ENCODE measurements at regions not wholly inside any gene's neighbourhood (a gene's known extent, or its start where the extent isn't known, plus 50 kb on each side); places are given as distances from the start of the nearest gene placed in this dataset.
"Not testable (repeated sequence)": the region's sequence is repeated elsewhere in the genome, so short reads cannot be mapped to it uniquely, and the experiment has no call there.

DNA sequence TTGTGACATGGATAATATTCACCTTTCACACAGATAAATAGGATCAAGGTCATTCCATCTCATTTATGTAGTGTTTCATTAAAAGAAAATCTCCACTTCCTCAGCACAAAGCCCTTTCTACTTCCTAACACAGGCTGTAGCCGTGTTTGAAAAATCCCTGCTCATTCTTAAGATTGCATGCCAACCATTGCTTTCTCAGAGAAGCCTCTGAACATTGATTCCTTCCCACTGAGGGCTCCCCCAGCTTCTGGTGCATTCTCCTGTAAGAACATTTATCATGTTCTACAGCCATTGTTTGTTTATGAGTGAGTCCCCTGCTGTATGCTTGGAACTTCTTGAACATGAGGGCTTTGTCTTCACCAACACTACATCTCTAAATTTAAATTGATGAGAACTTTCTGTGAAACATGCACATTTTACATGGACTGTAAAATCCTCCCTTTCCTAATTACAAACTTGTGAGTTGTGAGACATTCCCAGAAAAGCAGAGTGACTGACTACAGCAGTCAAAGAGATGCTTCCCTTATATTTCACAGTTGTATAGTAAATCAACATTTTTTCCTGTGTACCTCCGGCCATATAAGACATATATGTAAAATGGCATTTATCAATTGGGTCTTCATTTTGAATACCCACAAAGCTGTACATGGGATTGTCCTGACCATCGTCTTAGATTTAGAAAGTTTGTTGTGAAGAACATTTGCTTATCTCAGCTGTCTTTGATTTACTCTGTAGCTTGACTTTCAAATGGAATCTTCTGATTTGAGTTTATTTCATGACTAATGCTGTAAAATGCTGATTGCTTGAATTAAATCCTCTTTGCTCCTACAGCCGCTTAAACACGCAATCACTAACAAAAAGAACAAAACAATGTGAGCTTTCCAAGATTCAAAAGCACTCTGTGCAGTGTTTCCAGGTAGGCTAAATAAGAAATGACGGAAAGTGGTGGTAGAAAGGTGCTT, 600.5 kb upstream of the SLIT2 start:
- no peak for DNase-seq (ENCODE audit: low read depth in 2 of 2, low spot score in 1 of 2)

DNA sequence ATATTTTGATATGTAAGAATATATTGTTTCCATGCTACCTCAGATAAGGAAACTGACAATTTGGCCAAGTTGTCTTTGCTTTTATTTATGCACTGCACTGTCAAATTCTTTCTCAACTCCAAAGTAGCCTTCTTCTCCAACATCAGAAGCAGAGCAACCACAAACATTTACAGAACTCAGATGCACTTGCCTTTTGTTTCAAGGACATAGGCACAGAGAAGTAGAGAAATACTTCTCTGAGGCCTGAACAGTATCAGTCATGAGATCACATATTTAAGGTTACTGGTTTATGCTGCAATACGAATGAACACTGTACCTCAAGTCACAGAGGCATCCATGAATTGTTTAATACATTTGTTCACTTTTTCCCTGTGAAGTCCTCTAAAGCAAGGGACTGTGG, 606.1 kb upstream of the SLIT2 start:
- DNase-seq (ENCODE audit: low read depth in 2 of 2, low spot score in 1 of 2), result no peak

DNA sequence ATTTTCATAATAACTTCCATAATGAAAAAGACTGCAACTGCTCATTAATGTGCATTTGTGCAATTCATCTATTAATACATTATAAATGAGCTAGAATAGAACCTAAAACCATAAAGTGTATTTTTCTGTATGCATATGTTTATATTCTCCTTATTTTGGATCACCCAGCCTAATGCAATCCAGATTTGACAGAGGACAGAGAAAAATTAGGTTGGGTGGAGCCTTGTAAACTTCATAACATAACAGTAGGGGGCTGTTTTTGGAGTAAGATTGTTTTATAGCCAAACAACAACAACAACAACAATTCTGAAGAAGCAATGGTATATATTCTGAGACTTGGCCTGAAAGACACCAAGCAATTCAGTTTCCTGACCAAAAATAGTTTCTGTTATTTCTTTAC, 615.3 kb upstream of the SLIT2 start:
- no peak for DNase-seq (ENCODE audit: low read depth in 2 of 2, low spot score in 1 of 2)

- DNase-seq (ENCODE audit: low read depth in 2 of 2, low spot score in 1 of 2), result no peak
Measured at GRCh38 chr4:19631814-19632213, 619.9 kb upstream of the SLIT2 start.

- no peak for DNase-seq (ENCODE audit: low read depth in 2 of 2, low spot score in 1 of 2)
Measured at GRCh38 chr4:19623866-19624265, 627.8 kb upstream of the SLIT2 start.

GRCh38 chr4:19615086-19615689, 636.5 kb upstream of the SLIT2 start:
- DNase-seq (ENCODE audit: low read depth in 2 of 2, low spot score in 1 of 2), result no peak

DNA sequence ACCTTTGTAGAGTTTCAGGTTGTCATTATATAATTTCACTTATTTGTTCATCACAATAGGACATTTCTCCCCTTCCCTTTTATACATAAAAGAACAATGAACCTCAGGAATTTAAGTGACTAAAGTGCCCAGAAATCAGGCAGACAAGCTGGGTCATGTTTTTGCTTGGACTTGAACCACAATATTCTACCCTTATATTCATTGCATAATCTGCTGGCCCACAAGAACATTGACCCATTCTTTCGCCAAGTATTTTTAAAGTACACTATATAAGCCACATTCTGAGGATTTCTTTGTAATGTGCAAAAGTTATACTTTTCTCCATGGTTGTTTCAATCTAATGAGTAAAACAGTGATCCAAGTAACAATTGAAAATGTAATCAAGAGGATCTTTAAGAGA, 637.5 kb upstream of the SLIT2 start:
- no peak for DNase-seq (ENCODE audit: low read depth in 2 of 2, low spot score in 1 of 2)

- DNase-seq (ENCODE audit: low read depth in 2 of 2, low spot score in 1 of 2), result no peak
Measured at GRCh38 chr4:19596342-19596741, 655.4 kb upstream of the SLIT2 start.

- no peak for DNase-seq (ENCODE audit: low read depth in 2 of 2, low spot score in 1 of 2)
Measured at GRCh38 chr4:19592391-19592790, 659.3 kb upstream of the SLIT2 start.

DNA sequence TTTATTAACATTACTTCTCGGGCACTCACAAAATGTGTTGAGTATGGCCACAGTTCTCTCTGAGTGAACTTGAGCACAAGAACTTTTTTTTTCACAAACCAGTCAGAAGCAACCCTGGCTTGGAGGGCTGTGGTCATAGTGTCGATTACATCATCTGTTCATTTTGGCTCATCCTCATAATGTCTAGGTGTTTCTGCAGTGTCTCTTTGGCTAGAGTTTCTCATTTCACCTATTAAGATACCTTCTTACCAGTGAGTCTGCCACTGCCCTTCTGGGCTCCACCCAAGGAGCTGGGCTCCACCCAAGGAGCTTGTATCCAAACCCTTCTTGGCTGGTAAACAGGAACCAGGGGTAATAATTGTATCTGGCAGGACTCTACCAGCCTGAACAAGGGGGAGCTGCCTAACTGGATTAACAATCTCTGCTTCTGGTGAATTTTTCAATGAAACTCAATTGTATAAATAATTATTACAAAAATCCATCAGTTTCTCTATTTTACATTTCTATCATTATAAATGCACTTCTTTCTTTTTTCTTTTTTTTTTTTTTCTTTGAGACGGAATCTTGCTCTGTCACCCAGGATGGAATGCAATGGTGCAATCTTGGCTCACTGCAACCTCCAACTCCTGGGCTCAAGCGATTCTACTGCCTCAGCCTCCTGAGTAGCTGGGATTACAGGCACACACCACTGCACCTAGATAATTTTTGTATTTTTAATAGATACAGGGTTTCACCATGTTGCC, 667.7 kb upstream of the SLIT2 start:
- DNase-seq (ENCODE audit: low read depth in 2 of 2, low spot score in 1 of 2), result no peak

DNA sequence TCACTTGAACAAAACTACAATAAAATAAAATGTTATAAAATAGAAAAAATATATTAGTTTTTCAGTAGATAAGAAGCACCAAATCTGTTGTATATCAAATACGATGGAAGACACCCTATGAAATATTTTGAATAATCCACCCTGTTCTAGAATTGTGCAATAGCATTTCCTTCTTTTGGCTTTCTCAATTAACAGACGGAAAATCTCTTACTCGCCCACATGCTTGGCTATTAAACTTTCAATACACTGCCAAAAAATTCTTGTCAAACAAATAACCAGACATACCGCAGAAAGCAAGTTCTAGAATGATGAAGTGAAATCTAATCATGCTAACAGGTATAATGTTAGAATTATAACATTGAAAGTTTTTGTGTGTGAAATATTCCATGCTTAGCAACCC, 671.6 kb upstream of the SLIT2 start:
- no peak for DNase-seq (ENCODE audit: low read depth in 2 of 2, low spot score in 1 of 2)

- DNase-seq (ENCODE audit: low read depth in 2 of 2, low spot score in 1 of 2), result no peak
Measured at GRCh38 chr4:19579608-19580007, 672.1 kb upstream of the SLIT2 start.

DNA sequence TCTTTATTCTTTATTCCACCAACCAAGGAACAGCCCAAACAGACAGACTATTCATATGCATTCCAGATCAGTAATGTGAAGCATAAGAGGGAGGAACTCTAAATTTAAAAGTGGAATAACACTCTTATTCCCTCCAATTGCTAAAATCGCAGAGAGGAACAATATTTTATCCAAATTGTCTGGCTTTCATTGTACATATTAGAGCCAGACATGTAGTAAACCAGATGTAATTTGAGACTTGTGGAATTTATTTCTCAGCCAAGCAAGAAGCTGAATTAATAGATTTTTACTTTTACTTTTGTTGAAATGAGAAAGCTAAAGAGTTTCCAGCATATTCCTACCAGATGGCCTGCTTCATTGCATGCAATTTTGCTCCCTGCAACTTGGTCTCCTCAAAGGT, 674.6 kb upstream of the SLIT2 start:
- no peak for DNase-seq (ENCODE audit: low read depth in 2 of 2, low spot score in 1 of 2)

- DNase-seq (ENCODE audit: low read depth in 2 of 2, low spot score in 1 of 2), result no peak
Measured at GRCh38 chr4:19575924-19576323, 675.8 kb upstream of the SLIT2 start.

DNA sequence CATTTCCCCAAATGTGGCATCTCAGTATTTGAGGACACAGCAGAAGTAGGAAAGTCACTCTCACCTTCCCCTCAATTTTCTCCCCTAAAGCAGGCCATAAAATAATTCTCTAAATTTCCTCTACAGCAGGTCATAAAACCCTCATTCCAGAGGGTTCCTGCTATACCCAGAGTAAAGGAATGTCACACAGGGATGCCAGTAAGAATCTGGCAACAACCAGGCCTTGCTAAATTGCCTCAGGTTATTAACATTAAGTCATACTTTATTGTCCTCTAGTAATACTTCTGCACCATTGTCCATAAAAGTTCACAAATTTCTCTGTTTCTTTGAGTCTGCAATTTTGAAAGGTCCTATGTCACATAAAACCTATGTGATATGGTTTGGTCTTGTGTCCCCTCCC, 685.7 kb upstream of the SLIT2 start:
- no peak for DNase-seq (ENCODE audit: low read depth in 2 of 2, low spot score in 1 of 2)

GRCh38 chr4:19562456-19562855, 689.2 kb upstream of the SLIT2 start:
- DNase-seq (ENCODE audit: low read depth in 2 of 2, low spot score in 1 of 2), result no peak

DNA sequence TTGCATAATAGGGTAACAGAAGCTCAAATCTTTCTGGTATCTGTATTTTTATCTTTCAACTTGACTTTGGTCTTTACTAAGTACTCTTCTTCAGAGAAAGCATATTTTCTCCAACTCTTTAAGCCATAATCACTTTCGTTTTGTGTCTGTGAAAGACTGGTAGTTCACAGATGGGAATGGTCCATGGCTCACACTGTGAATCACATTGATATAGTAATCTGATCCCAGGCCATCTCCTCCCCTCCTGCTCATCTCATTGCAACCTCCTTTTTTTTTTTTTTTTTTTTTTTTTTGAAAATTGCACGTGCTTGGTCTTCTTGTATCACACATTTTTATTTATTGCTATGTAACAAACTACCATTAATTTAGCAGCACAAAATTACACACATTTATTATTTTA, 694.5 kb upstream of the SLIT2 start:
- DNase-seq (ENCODE audit: low read depth in 2 of 2, low spot score in 1 of 2), result no peak

- not testable (repeated sequence) for DNase-seq (ENCODE audit: low read depth in 2 of 2, low spot score in 1 of 2)
Measured at GRCh38 chr4:19556276-19556675, 695.4 kb upstream of the SLIT2 start.

DNA sequence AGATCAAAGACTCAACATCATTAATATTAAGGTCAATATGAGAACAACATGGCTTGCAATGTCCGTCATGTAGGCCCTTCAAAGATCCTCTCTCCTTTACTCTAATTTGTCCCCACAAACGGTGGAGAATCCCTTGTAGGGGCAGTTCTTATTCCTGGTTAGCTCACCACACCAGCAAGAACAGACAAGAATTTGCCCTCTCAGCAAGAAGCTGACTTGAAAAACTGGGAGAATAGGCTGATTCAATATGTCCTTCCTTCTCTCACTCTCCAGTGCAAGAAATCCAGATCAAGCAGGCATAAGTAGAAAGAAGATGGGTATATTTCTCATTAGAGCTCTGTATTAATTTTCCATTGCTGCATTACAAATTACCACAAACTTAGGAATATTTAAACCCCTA, 704.2 kb upstream of the SLIT2 start:
- no peak for DNase-seq (ENCODE audit: low read depth in 2 of 2, low spot score in 1 of 2)

DNA sequence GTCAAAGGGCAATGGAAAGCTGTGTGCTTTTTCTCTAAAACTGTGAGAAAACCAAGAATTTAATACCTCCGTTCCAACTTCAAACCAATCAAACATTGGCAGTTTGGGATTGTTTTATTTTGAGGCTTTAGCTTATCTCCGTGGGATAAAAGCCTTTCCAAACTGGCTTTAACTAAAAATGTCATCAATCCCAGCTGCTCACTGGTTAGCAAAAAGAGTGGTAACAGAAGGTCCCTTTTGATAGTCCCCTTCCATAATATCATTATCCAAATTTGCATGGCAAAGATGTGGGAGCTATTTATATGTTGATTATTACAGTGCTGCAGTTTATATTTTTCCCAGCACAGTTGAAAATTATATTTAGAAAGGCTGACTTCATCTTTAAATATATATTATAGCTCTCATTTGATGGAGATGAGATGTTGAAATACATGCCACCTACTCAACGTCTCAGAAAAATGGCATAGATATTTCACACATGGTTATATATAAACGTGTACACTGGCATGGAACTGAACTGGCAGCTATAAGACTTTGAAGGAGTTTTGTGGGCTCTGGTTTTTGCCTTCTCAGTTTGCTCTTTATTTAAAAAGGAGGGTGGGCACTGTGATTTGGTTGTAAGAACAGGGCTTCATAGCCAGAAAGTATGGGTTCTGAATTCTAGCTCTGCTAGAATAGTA, 707.1 kb upstream of the SLIT2 start:
- DNase-seq (ENCODE audit: low read depth in 2 of 2, low spot score in 1 of 2), result no peak

DNA sequence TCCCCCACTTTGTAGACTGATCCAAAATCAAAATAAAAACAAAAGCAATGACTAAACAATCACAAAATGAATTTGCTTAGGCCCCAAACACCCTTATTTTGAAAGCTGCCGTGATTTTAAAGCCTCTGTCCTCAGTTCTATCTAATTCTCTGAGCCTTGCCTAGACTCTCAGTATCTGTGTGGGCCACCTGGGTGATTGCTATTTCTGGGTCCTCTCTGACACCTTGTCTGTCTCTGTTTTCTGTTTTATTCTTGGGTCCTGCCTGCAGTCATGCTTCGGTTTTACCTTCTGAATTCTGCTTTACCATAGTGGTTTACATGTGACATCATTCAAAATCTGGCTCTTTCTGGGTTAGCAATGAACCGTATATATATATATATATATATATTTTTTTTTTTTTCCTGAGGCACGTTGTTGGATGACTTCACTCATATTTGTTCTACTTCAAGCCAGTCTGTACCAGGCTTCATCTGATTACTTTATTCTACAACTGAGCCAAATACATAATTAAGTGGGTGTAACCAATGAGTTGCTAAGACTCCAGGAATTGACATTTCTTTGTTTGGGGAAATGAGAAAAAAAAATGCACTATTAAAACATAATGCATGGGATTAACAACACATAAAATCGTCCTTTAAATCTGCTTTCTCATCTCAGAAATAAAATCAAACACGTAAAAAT, 710.7 kb upstream of the SLIT2 start:
- no peak for DNase-seq (ENCODE audit: low read depth in 2 of 2, low spot score in 1 of 2)
